NT2/D1 (cell line): ENCODE measurements at regions not wholly inside any gene's neighbourhood (a gene's known extent, or its start where the extent isn't known, plus 50 kb on each side); places are given as distances from the start of the nearest gene placed in this dataset.

Experiments
- DNase-seq: peaks from one replicate; pipeline ENCODE4 v3.0.0-alpha.2; 2011; ENCODE audit warnings: low read depth, low spot score
- H3K27me3 ChIP-seq: 2 replicates; pipeline ENCODE4 v1.6.0; 2011; ENCODE audit warnings: mild to moderate bottlenecking; ENCODE audit not compliant: insufficient read length, insufficient read depth
- H3K36me3 ChIP-seq: 2 replicates; pipeline ENCODE4 v1.6.1; 2011; ENCODE audit warnings: mild to moderate bottlenecking, low read length, mixed read lengths; ENCODE audit not compliant: insufficient read depth, insufficient read length
- H3K4me1 ChIP-seq: 2 replicates; pipeline ENCODE4 v1.5.1; 2011; ENCODE audit not compliant: insufficient read depth, insufficient read length
- H3K4me3 ChIP-seq: 2 replicates; pipeline ENCODE4 v1.5.1; 2011; ENCODE audit warnings: low read depth; ENCODE audit not compliant: insufficient read length
- H3K9ac ChIP-seq: 2 replicates; pipeline ENCODE4 v1.6.0; 2011; ENCODE audit warnings: low read depth; ENCODE audit not compliant: insufficient read length
- H3K9me3 ChIP-seq: 2 replicates; pipeline ENCODE4 v1.5.1; 2011; ENCODE audit warnings: mild to moderate bottlenecking, low read length; ENCODE audit not compliant: insufficient read depth
- SUZ12 ChIP-seq: IDR thresholded peaks from 2 replicates; pipeline ENCODE4 v1.6.1; 2011; ENCODE audit not compliant: insufficient read length, insufficient read depth; ENCODE audit errors: extremely low read depth
- YY1 ChIP-seq: IDR thresholded peaks from 2 replicates; pipeline ENCODE4 v1.6.1; 2011; ENCODE audit not compliant: insufficient read length, insufficient read depth
- ZNF274 ChIP-seq: IDR thresholded peaks from 2 replicates; pipeline ENCODE4 v1.6.1; 2011; ENCODE audit warnings: mild to moderate bottlenecking, low read depth, low read length

- no peaks in the 10 kb centered on the region for H3K9me3 ChIP-seq
- H3K4me1 ChIP-seq, result peaks cover 3% of the 10 kb centered on the region
- no peak for TF ChIP-seq YY1
- no peak for TF ChIP-seq ZNF274
- H3K36me3 ChIP-seq, result no peaks in the 10 kb centered on the region
- no peaks in the 10 kb centered on the region for H3K27me3 ChIP-seq
- no peak overlapping the region for H3K4me3 ChIP-seq
- no peak overlapping the region for H3K9ac ChIP-seq
- no peak for DNase-seq
These were observed 50.6 kb upstream of the IL6 start for GRCh38 chr7:22676385-22676784.

- no peaks in the 10 kb centered on the region for H3K27me3 ChIP-seq
- TF ChIP-seq SUZ12 (no peak), ZNF274 (no peak), YY1 (no peak)
- H3K36me3 ChIP-seq, result no peaks in the 10 kb centered on the region
- peaks cover 6% of the 10 kb centered on the region for H3K4me1 ChIP-seq
- DNase-seq, result no peak
- H3K9ac ChIP-seq, result no peak overlapping the region
- H3K4me3 ChIP-seq, result no peak overlapping the region
- no peaks in the 10 kb centered on the region for H3K9me3 ChIP-seq
These were observed 51.1 kb upstream of the IL6 start for GRCh38 chr7:22675917-22676343.

- Histone ChIP-seq H3K27me3 (no peaks in the 10 kb centered on the region), H3K9ac (no peak overlapping the region), H3K4me1 (peaks cover 6% of the 10 kb centered on the region), H3K36me3 (no peaks in the 10 kb centered on the region), H3K9me3 (no peaks in the 10 kb centered on the region), H3K4me3 (no peak overlapping the region)
- no peak for TF ChIP-seq YY1
- no peak for DNase-seq
These were observed 51.6 kb upstream of the IL6 start for GRCh38 chr7:22675421-22675820.

GRCh38 chr7:22672846-22673680, 53.9 kb upstream of the IL6 start:
- TF ChIP-seq SUZ12 (no peak), ZNF274 (no peak), YY1 (no peak)
- Histone ChIP-seq H3K36me3 (no peaks in the 10 kb centered on the region), H3K9me3 (no peaks in the 10 kb centered on the region), H3K4me1 (peaks cover 6% of the 10 kb centered on the region), H3K4me3 (no peak overlapping the region), H3K9ac (no peak overlapping the region), H3K27me3 (no peaks in the 10 kb centered on the region)
- no peak for DNase-seq

GRCh38 chr7:22671177-22671879, 55.7 kb upstream of the IL6 start:
- peaks cover 9% of the 10 kb centered on the region for H3K4me1 ChIP-seq
- TF ChIP-seq YY1 (no peak), SUZ12 (no peak), ZNF274 (no peak)
- H3K27me3 ChIP-seq, result no peaks in the 10 kb centered on the region
- H3K9me3 ChIP-seq, result no peaks in the 10 kb centered on the region
- no peak for DNase-seq
- H3K9ac ChIP-seq, result no peak overlapping the region
- H3K4me3 ChIP-seq, result no peak overlapping the region
- H3K36me3 ChIP-seq, result no peaks in the 10 kb centered on the region

GRCh38 chr7:22670422-22670815, 56.6 kb upstream of the IL6 start:
- Histone ChIP-seq H3K4me3 (no peak overlapping the region), H3K36me3 (no peaks in the 10 kb centered on the region), H3K9ac (no peak overlapping the region), H3K27me3 (no peaks in the 10 kb centered on the region), H3K9me3 (no peaks in the 10 kb centered on the region), H3K4me1 (peaks cover 9% of the 10 kb centered on the region)
- TF ChIP-seq ZNF274 (no peak), YY1 (no peak)
- DNase-seq, result no peak

- H3K9me3 ChIP-seq, result no peaks in the 10 kb centered on the region
- H3K4me3 ChIP-seq, result no peak overlapping the region
- H3K9ac ChIP-seq, result no peak overlapping the region
- H3K27me3 ChIP-seq, result no peaks in the 10 kb centered on the region
- H3K36me3 ChIP-seq, result no peaks in the 10 kb centered on the region
- DNase-seq, result no peak
- peaks cover 10% of the 10 kb centered on the region for H3K4me1 ChIP-seq
- TF ChIP-seq YY1, result no peak
- TF ChIP-seq SUZ12, result no peak
- no peak for TF ChIP-seq ZNF274
These were observed 57.1 kb upstream of the IL6 start for GRCh38 chr7:22669692-22670421.
